DMS 273 treated with DMSO at 0.1 percent for 48 hours (cell line): ENCODE measurements at regions not wholly inside any gene's neighbourhood (a gene's known extent, or its start where the extent isn't known, plus 50 kb on each side); places are given as distances from the start of the nearest gene placed in this dataset.
"Not testable (repeated sequence)": the region's sequence is repeated elsewhere in the genome, so short reads cannot be mapped to it uniquely, and the experiment has no call there.

Source experiments
- DNase-seq: peaks from one replicate; lab custom pipeline; 2025; lab: John Stamatoyannopoulos, UW

- DNase-seq: not testable (repeated sequence)
Observed at GRCh38 chr6:74488726-74489125, 717.1 kb downstream of the COL12A1 start.

DNA sequence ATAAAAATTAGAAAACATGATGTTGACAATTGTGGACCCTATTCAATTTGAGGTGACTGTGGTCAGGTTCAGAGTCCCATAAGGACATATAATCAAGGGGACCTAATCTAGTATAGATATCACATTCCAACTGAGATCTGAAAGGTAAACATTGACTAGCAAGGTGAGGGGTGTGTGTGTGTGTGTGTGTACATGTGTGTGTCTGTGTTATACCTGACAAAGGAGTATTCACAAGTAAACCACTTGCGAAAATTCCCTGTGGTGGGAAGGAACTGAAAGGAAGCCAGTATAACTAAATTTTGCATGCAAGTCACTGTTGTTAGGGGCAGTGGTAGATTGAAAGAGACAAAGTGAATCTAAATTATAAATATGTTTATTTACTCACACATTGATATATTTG, 723.7 kb downstream of the COL12A1 start:
- DNase-seq: no peak

- no peak for DNase-seq
Observed at GRCh38 chr6:74480561-74480960, 725.3 kb downstream of the COL12A1 start.

GRCh38 chr6:74479960-74480359, 725.9 kb downstream of the COL12A1 start:
- DNase-seq: no peak

- no peak for DNase-seq
Observed at GRCh38 chr6:74479420-74479819, 726.4 kb downstream of the COL12A1 start.

DNA sequence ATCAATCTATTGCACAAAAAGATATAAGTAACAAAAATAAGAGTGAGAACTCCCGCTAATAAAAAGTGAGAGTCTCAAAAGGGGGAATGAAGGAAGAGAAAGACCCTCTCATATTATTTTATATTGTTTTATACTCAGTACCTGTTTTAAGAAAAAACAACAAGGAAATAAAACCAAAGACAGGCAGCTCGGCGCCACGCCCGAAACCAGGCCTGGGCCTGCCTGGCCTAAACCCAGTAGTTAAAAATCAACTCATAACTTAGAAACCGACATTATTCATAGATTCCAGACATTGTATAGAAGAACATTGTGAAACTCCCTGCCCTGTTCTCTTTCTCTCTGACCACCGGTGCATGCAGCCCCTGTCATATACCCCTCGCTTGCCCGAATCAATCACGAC, 731.8 kb downstream of the COL12A1 start:
- not testable (repeated sequence) for DNase-seq

DNA sequence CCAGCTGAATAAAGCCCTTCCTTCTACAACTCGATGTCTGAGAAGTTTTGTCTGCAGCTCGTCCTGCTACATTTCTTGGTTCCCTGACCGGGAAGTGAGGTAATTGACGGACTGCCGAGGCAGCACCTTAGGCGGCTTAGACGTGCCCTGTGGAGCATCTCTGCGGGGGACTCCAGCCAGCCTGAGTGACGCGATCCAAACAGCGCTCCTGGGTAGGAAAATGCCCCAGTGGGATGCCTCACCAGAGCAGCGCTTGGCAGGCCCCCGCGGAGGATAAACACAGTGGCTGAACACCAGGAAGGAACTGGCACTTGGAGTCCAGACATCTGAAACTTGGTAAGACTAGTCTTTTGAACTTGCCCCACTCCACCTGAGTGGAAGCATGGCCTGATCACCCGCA, 737.3 kb downstream of the COL12A1 start:
- DNase-seq: not testable (repeated sequence)

- no peak for DNase-seq
Observed at GRCh38 chr6:74467533-74468215, 738.2 kb downstream of the COL12A1 start.

GRCh38 chr6:74466572-74466971, 739.3 kb downstream of the COL12A1 start:
- no peak for DNase-seq

DNA sequence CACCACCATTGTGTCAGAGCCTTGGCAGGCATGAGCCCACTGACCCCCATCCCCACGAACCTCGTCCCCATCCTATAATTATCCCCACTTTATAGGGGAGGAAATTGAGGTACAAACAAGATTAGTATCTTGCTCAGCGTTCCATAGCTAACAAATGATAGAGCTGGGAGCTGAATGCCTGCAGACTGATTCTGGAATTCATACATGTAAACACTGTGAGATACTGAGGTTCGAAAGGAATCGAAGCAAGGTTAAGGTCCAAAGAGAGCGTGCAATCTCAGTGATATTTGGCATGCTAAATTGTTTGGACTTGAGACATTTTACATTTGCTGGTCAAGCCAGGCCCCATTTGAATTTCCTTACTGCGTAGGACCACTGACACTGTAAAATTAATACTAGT, 746.6 kb downstream of the COL12A1 start:
- DNase-seq: no peak

DNA sequence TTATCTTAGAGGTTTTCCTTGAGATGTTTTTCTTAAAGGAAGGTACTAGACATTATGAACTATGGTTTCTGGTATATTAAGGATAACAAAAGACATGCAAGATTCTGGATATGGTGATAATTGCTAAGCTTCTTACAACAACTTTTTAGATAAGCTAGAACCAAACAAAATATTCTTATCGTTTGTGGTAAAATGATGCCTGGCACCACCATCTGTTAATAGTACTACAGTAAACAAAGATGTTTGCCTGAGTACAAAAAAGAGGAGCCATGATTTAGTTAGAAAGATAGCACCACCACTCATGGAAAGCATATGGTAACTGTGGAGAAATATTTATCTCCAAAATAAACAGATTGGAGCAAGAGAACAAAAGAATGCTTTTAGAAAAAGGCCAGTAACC, 747.3 kb downstream of the COL12A1 start:
- no peak for DNase-seq

DNA sequence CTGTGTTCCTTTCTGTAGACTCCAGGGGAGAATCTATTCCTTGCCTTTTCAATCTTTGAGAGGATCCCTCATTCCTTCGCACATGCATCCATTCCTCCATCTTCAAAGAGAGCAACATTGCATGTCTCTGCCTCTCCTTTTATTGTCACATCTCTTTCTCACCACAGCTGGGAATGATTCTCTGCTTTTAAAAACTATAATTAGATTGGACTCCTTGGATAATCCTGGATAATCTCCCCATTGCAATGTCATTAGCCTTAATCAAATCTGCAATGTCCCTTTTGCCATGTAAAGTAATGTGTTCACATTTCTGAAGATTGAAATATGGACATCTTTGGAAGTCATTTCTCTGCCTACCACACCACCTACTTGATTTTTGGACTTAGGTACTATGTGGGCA, 750.1 kb downstream of the COL12A1 start:
- no peak for DNase-seq

- no peak for DNase-seq
Observed at GRCh38 chr6:74451953-74452352, 753.9 kb downstream of the COL12A1 start.

DNA sequence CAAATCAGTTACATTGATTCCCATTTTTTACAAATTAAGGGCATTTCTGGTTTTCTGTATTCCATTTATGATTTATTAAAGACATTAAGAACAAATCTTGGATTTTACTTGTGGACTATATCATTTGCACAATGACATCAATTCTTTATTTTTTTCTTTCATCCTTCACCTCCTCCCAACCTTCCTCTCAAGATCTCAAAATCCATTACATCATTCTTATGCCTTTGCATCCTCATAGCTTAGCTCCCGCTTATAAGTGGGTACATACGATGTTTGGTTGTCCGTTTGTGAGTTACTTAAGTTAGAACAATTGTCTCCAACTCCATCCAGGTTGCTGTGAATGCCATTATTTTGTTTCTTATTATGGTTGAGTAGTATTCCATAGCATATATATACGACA, 752.8 kb downstream of the CD109 start:
- no peak for DNase-seq

DNA sequence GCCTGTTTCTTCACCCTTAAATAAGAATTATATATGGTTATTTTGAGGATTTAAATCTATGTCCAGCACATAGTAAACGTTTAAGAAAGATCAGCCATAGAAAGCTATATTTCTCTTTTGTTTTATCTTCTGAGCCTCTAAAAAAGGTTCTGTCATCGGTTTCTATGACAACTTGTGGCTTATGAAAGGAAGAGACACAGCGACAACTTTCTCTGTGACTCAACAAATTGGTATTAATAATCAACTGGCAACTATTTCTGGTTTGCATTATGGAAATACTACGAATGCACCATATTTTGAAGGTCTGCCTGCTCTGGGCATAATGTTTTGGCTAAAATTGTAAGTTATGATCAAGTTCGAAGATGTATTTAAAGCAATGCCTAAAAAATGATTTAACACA, 751.0 kb downstream of the CD109 start:
- no peak for DNase-seq

GRCh38 chr6:74439123-74439811, 743.3 kb downstream of the CD109 start:
- DNase-seq: no peak

- DNase-seq: not testable (repeated sequence)
Observed at GRCh38 chr6:74438395-74438794, 742.4 kb downstream of the CD109 start.

GRCh38 chr6:74434171-74434570, 738.2 kb downstream of the CD109 start:
- no peak for DNase-seq

- DNase-seq: no peak
Observed at GRCh38 chr6:74431873-74432580, 736.0 kb downstream of the CD109 start.

GRCh38 chr6:74420221-74420620, 724.2 kb downstream of the CD109 start:
- no peak for DNase-seq

DNA sequence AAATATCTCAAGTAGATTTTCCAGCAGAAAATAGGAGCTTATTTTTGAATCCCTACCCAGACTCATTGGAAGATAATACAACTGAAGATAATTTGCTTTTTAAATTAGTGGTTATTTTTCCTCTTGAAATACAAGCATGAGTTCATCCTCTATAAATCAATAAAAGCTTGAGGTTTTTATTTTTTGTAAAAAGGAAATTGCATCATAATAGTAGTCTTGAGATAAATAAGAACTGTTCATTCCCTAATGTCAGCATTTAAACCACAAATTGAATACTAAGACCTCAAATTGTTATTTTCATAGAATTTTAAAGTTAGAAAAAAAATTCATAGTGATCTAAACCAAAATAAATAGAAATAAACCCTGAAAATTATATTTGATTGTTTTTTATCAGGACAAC, 719.1 kb downstream of the CD109 start:
- no peak for DNase-seq

GRCh38 chr6:74410630-74411029, 714.6 kb downstream of the CD109 start:
- DNase-seq: no peak

DNA sequence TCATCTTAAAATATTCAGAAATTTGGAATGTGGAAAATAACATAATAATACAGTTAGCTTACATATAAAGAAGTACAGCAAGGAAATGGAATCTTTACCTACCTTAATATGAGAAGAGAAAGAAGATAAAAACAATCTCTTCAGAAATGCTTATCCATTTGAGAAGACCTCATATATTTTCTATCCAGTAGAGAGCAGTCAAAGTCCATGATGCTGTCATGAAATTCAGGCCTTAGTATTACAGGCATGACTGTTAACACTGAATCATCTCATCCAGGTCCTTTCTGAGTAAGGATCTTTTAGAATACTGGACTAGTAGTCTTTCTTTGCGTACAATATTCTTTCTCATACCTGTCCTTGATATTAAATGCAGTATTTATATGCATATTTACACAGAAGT, 713.4 kb downstream of the CD109 start:
- no peak for DNase-seq
